HEK293 (cell line): ENCODE measurements at regions not wholly inside any gene's neighbourhood (a gene's known extent, or its start where the extent isn't known, plus 50 kb on each side); places are given as distances from the start of the nearest gene placed in this dataset.

ENCODE experiments used
- FEZF1 ChIP-seq: fragments of 450-650 bp; formaldehyde crosslinking; IDR thresholded peaks from 2 replicates; pipeline ENCODE4 v1.5.1; 2016; ENCODE audit warnings: missing biosample characterization, missing genetic modification characterization
- GFI1B ChIP-seq: fragments of 450-650 bp; formaldehyde crosslinking; IDR thresholded peaks from 2 replicates; pipeline ENCODE4 v1.5.1; 2016; ENCODE audit warnings: missing biosample characterization, missing genetic modification characterization
- HOXC10 ChIP-seq: sonication (generic); formaldehyde crosslinking; IDR thresholded peaks from 2 replicates; pipeline ENCODE4 v1.8.1; 2023; ENCODE audit warnings: mild to moderate bottlenecking, missing genetic modification reagents
- MYNN ChIP-seq: fragments of 450-650 bp; formaldehyde crosslinking; IDR thresholded peaks from 2 replicates; pipeline ENCODE4 v1.5.1; 2016; ENCODE audit warnings: missing biosample characterization, missing genetic modification characterization, borderline replicate concordance
- RBAK ChIP-seq: fragments of 450-650 bp; formaldehyde crosslinking; IDR thresholded peaks from 2 replicates; pipeline ENCODE4 v1.5.1; 2016; ENCODE audit warnings: missing biosample characterization, missing genetic modification characterization
- REPIN1 ChIP-seq: fragments of 450-650 bp; formaldehyde crosslinking; IDR thresholded peaks from 2 replicates; pipeline ENCODE4 v1.5.1; 2017; ENCODE audit warnings: missing biosample characterization, missing genetic modification characterization, low read depth
- SALL2 ChIP-seq: fragments of 450-650 bp; formaldehyde crosslinking; IDR thresholded peaks from 2 replicates; pipeline ENCODE4 v1.5.0; 2017; ENCODE audit warnings: missing biosample characterization, mild to moderate bottlenecking, missing genetic modification characterization, borderline replicate concordance
- SETDB1 ChIP-seq: IDR thresholded peaks from one replicate; pipeline ENCODE4 v1.6.1; 2017; ENCODE audit warnings: mild to moderate bottlenecking, low read length, moderate library complexity, mixed read lengths; ENCODE audit not compliant: insufficient read length
- SP2 ChIP-seq: fragments of 450-650 bp; formaldehyde crosslinking; IDR thresholded peaks from 2 replicates; pipeline ENCODE4 v1.5.1; 2016; ENCODE audit warnings: missing biosample characterization, missing genetic modification characterization
- SP3 ChIP-seq: fragments of 450-650 bp; formaldehyde crosslinking; IDR thresholded peaks from 2 replicates; pipeline ENCODE4 v1.5.1; 2016; ENCODE audit warnings: missing biosample characterization, missing genetic modification characterization
- SP7 ChIP-seq: fragments of 450-650 bp; formaldehyde crosslinking; IDR thresholded peaks from 2 replicates; pipeline ENCODE4 v1.5.1; 2016; ENCODE audit warnings: missing biosample characterization, missing genetic modification characterization
- TCF7L2 ChIP-seq: IDR thresholded peaks from 2 replicates; pipeline ENCODE4 v1.6.1; 2011; ENCODE audit warnings: low read depth, mild to moderate bottlenecking, inconsistent platforms, low read length, moderate library complexity, borderline replicate concordance
- TRIM28 ChIP-seq: IDR thresholded peaks from 2 replicates; pipeline ENCODE4 v1.6.1; 2011; ENCODE audit warnings: low read length, control low read depth, borderline replicate concordance
- ZBTB20 ChIP-seq: fragments of 450-650 bp; formaldehyde crosslinking; IDR thresholded peaks from 2 replicates; pipeline ENCODE4 v1.5.1; 2016; ENCODE audit warnings: missing biosample characterization, missing genetic modification characterization
- ZBTB44 ChIP-seq: fragments of 450-650 bp; IDR thresholded peaks from 2 replicates; pipeline ENCODE4 v1.5.1; 2018; ENCODE audit warnings: missing biosample characterization, mild to moderate bottlenecking, missing genetic modification characterization
- ZBTB8A ChIP-seq: fragments of 450-650 bp; formaldehyde crosslinking; IDR thresholded peaks from 2 replicates; pipeline ENCODE4 v1.5.1; 2016; ENCODE audit warnings: missing biosample characterization, missing genetic modification characterization
- ZFP37 ChIP-seq: fragments of 450-650 bp; formaldehyde crosslinking; IDR thresholded peaks from 2 replicates; pipeline ENCODE4 v1.5.1; 2016; ENCODE audit warnings: missing biosample characterization, missing genetic modification characterization
- ZNF169 ChIP-seq: fragments of 450-650 bp; formaldehyde crosslinking; IDR thresholded peaks from 2 replicates; pipeline ENCODE4 v1.5.1; 2016; ENCODE audit warnings: missing biosample characterization, missing genetic modification characterization
- ZNF19 ChIP-seq: fragments of 450-650 bp; formaldehyde crosslinking; IDR thresholded peaks from 2 replicates; pipeline ENCODE4; 2016; ENCODE audit warnings: missing biosample characterization, missing genetic modification characterization, low read depth
- ZNF239 ChIP-seq: fragments of 450-650 bp; formaldehyde crosslinking; IDR thresholded peaks from 2 replicates; pipeline ENCODE4 v1.5.1; 2016; ENCODE audit warnings: missing biosample characterization, missing genetic modification characterization
- ZNF350 ChIP-seq: fragments of 450-650 bp; formaldehyde crosslinking; IDR thresholded peaks from 2 replicates; pipeline ENCODE4 v1.5.0; 2017; ENCODE audit warnings: missing biosample characterization, mild to moderate bottlenecking, missing genetic modification characterization
- ZNF473 ChIP-seq: fragments of 450-650 bp; formaldehyde crosslinking; IDR thresholded peaks from 2 replicates; pipeline ENCODE4 v1.5.1; 2017; ENCODE audit warnings: missing biosample characterization, missing genetic modification characterization
- ZNF48 ChIP-seq: fragments of 450-650 bp; formaldehyde crosslinking; IDR thresholded peaks from 2 replicates; pipeline ENCODE4 v1.5.1; 2016; ENCODE audit warnings: missing biosample characterization, missing genetic modification characterization
- ZNF513 ChIP-seq: fragments of 450-650 bp; IDR thresholded peaks from 2 replicates; pipeline ENCODE4 v1.5.1; 2018; ENCODE audit warnings: missing biosample characterization, missing genetic modification characterization
- ZNF548 ChIP-seq: fragments of 450-650 bp; formaldehyde crosslinking; IDR thresholded peaks from 2 replicates; pipeline ENCODE4 v1.5.1; 2016; ENCODE audit warnings: missing biosample characterization, missing genetic modification characterization
- ZNF580 ChIP-seq: fragments of 450-650 bp; formaldehyde crosslinking; IDR thresholded peaks from 2 replicates; pipeline ENCODE4 v1.5.1; 2016; ENCODE audit warnings: missing biosample characterization, missing genetic modification characterization
- ZNF624 ChIP-seq: fragments of 450-650 bp; formaldehyde crosslinking; IDR thresholded peaks from 2 replicates; pipeline ENCODE4 v1.5.1; 2017; ENCODE audit warnings: missing biosample characterization, missing genetic modification characterization
- ZNF654 ChIP-seq: fragments of 450-650 bp; formaldehyde crosslinking; IDR thresholded peaks from 2 replicates; pipeline ENCODE4 v1.5.1; 2016; ENCODE audit warnings: low read depth, missing biosample characterization, missing genetic modification characterization
- ZNF660 ChIP-seq: fragments of 450-650 bp; IDR thresholded peaks from 2 replicates; pipeline ENCODE4 v1.5.1; 2018; ENCODE audit warnings: missing biosample characterization, mild to moderate bottlenecking, missing genetic modification characterization
- ZNF701 ChIP-seq: fragments of 450-650 bp; formaldehyde crosslinking; IDR thresholded peaks from 2 replicates; pipeline ENCODE4 v1.5.1; 2016; ENCODE audit warnings: missing biosample characterization, missing genetic modification characterization
- ZNF768 ChIP-seq: fragments of 450-650 bp; formaldehyde crosslinking; IDR thresholded peaks from 2 replicates; pipeline ENCODE4 v1.5.1; 2018; ENCODE audit warnings: missing biosample characterization, mild to moderate bottlenecking, missing genetic modification characterization
- ZNF791 ChIP-seq: fragments of 450-650 bp; formaldehyde crosslinking; IDR thresholded peaks from 2 replicates; pipeline ENCODE4 v1.5.1; 2016; ENCODE audit warnings: missing biosample characterization, missing genetic modification characterization
- ZSCAN16 ChIP-seq: fragments of 450-650 bp; formaldehyde crosslinking; IDR thresholded peaks from 2 replicates; pipeline ENCODE4 v1.5.1; 2016; ENCODE audit warnings: missing biosample characterization, missing genetic modification characterization
- ZSCAN4 ChIP-seq: fragments of 450-650 bp; formaldehyde crosslinking; IDR thresholded peaks from 2 replicates; pipeline ENCODE4 v1.5.1; 2017; ENCODE audit warnings: missing biosample characterization, missing genetic modification characterization
- TF ChIP-seq, protein P1 (sequence below): fragments of 450-650 bp; formaldehyde crosslinking; IDR thresholded peaks from 2 replicates; pipeline ENCODE4 v1.5.1; 2016; ENCODE audit warnings: missing biosample characterization, missing genetic modification characterization

DNA sequence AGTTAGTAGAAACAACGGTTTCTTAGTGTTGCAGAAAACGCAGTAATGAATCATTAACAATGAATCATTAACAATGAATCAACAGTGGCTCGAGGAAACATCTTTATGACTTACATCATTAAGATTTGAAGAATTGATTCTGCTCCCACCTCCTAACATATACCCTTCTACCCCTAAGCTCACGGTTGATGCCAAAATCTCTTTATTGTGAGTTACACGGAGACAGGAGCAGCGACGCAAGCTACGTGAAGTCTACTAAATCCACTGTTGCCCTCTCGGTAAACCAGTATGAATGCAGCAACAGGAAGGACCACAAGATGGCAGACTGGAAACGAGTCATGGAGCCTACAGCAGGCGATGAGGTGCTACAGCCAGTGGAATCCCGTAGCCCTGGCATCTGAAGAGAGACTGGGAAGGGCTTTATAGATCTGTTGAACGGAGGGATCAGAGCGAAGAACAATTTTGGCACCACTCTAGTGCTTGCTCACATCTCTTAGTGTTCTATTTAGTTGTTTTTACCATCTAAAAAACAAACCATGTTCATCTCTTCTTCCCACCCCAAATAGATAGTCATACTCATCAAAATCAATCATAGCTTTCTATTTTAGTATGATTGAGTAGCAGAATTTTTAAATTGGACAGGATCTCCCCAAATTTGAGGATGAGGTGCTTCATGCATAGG lies 332.7 kb downstream of the DUSP6 start (continued):
- TF ChIP-seq, protein P1, sequence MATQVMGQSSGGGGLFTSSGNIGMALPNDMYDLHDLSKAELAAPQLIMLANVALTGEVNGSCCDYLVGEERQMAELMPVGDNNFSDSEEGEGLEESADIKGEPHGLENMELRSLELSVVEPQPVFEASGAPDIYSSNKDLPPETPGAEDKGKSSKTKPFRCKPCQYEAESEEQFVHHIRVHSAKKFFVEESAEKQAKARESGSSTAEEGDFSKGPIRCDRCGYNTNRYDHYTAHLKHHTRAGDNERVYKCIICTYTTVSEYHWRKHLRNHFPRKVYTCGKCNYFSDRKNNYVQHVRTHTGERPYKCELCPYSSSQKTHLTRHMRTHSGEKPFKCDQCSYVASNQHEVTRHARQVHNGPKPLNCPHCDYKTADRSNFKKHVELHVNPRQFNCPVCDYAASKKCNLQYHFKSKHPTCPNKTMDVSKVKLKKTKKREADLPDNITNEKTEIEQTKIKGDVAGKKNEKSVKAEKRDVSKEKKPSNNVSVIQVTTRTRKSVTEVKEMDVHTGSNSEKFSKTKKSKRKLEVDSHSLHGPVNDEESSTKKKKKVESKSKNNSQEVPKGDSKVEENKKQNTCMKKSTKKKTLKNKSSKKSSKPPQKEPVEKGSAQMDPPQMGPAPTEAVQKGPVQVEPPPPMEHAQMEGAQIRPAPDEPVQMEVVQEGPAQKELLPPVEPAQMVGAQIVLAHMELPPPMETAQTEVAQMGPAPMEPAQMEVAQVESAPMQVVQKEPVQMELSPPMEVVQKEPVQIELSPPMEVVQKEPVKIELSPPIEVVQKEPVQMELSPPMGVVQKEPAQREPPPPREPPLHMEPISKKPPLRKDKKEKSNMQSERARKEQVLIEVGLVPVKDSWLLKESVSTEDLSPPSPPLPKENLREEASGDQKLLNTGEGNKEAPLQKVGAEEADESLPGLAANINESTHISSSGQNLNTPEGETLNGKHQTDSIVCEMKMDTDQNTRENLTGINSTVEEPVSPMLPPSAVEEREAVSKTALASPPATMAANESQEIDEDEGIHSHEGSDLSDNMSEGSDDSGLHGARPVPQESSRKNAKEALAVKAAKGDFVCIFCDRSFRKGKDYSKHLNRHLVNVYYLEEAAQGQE (tag by site-specific recombination), result no peak
- TF ChIP-seq ZFP37 (tag by site-specific recombination) (0 out of 2 replicates have a peak, but pooled peaks have one; percentile 44), ZNF19 (tag by site-specific recombination) (no peak), GFI1B (tag by site-specific recombination) (no peak), ZSCAN16 (no peak), ZNF580 (no peak; the same call in 1 of the 2 replicates), SP3 (tag by site-specific recombination) (no peak), TRIM28 (peak; percentile 64; the same call in 1 of the 2 replicates), ZNF654 (peak; percentile 97), TCF7L2 (no peak), ZSCAN4 (tag by site-specific recombination) (no peak), ZNF791 (tag by site-specific recombination) (no peak), ZNF624 (tag by site-specific recombination) (no peak), ZBTB44 (tag by site-specific recombination) (no peak), SP2 (tag by site-specific recombination) (no peak), ZBTB20 (tag by site-specific recombination) (no peak), MYNN (tag by site-specific recombination) (no peak), ZNF513 (tag by site-specific recombination) (no peak), SALL2 (tag by site-specific recombination) (no peak), FEZF1 (tag by site-specific recombination) (no peak), ZNF473 (tag by site-specific recombination) (no peak), ZBTB8A (tag by site-specific recombination) (no peak), ZNF701 (tag by site-specific recombination) (no peak), SP7 (tag by site-specific recombination) (no peak; the same call in 1 of the 2 replicates), SETDB1 (no peak), HOXC10 (CRISPR knock-in tag) (no peak), REPIN1 (no peak), ZNF350 (no peak), RBAK (tag by site-specific recombination) (no peak), ZNF660 (tag by site-specific recombination) (peak; percentile 65), ZNF169 (tag by site-specific recombination) (no peak), ZNF239 (no peak), ZNF548 (tag by site-specific recombination) (no peak), ZNF768 (tag by site-specific recombination) (no peak), ZNF48 (no peak)
